A673 (cell line): ENCODE measurements at regions not wholly inside any gene's neighbourhood (a gene's known extent, or its start where the extent isn't known, plus 50 kb on each side); places are given as distances from the start of the nearest gene placed in this dataset.

Source experiments
- CTCF ChIP-seq: fragments of 300-800, 200-600 bp; sonication (generic); conservative IDR thresholded peaks from 2 replicates; pipeline ENCODE4 v1.5.1; 2017; ENCODE audit warnings: low read depth, mild to moderate bottlenecking, antibody characterized with exemption, low read length, moderate library complexity, mixed read lengths
- EZH2 ChIP-seq: fragments of 200-600 bp; sonication (generic); IDR thresholded peaks from 2 replicates; pipeline ENCODE4 v1.6.1; 2017; ENCODE audit warnings: borderline replicate concordance, low read depth, mild to moderate bottlenecking, mixed read lengths, antibody characterized with exemption, low read length; ENCODE audit not compliant: poor library complexity, severe bottlenecking

GRCh38 chr2:21288739-21289520 lies 165.2 kb downstream of the TDRD15 start:
- no peak for TF ChIP-seq CTCF
- no peak for TF ChIP-seq EZH2
